ENCODE measurements at regions not wholly inside any gene's neighbourhood (a gene's known extent, or its start where the extent isn't known, plus 50 kb on each side); places are given as distances from the start of the nearest gene placed in this dataset.

GRCh38 chr11:96940227-96940626 lies 550.4 kb downstream of the JRKL start:
- no peaks in the 10 kb centered on the region for H4K20me1 ChIP-seq (ENCODE audit: insufficient read depth, low read length)
- H3K27me3 ChIP-seq (ENCODE audit: insufficient read depth, low read length) = no peaks in the 10 kb centered on the region
- no peak overlapping the region for H3K4me2 ChIP-seq (ENCODE audit: low read length)
- no peak overlapping the region for H3K27ac ChIP-seq (ENCODE audit: low read depth, low read length, poor library complexity, severe bottlenecking)
- no peaks in the 10 kb centered on the region for H3K9me2 ChIP-seq (ENCODE audit: low read depth, low read length)
- H3K4me3 ChIP-seq (ENCODE audit: low read depth, low read length, poor library complexity, severe bottlenecking) = no peak overlapping the region
- H2AFZ ChIP-seq (ENCODE audit: low read length) = no peak overlapping the region
- no peak overlapping the region for H3K9ac ChIP-seq (ENCODE audit: low read length)
- no peaks in the 10 kb centered on the region for H3K79me2 ChIP-seq (ENCODE audit: insufficient read depth, low read length)
- H3K4me1 ChIP-seq (ENCODE audit: insufficient read depth, low read length, severe bottlenecking) = no peaks in the 10 kb centered on the region
- no peaks in the 10 kb centered on the region for H3K36me3 ChIP-seq (ENCODE audit: insufficient read depth, low read length)
- TF ChIP-seq EZH2 (IDR thresholded peaks at IDR 0.05; ENCODE audit: borderline replicate concordance, low read length) (no peak), CTCF (IDR thresholded peaks at IDR 0.05; ENCODE audit: low read length) (no peak)
- H3F3A ChIP-seq (ENCODE audit: insufficient read depth, low read length) = no peaks in the 10 kb centered on the region
- H3K9me3 ChIP-seq (ENCODE audit: low read length) = no peaks in the 10 kb centered on the region

- H3K4me2 ChIP-seq (ENCODE audit: low read length) = no peak overlapping the region
- no peaks in the 10 kb centered on the region for H3K4me1 ChIP-seq (ENCODE audit: insufficient read depth, low read length, severe bottlenecking)
- H3K4me3 ChIP-seq (ENCODE audit: low read depth, low read length, poor library complexity, severe bottlenecking) = no peak overlapping the region
- no peak overlapping the region for H2AFZ ChIP-seq (ENCODE audit: low read length)
- H3K9me2 ChIP-seq (ENCODE audit: low read depth, low read length) = no peaks in the 10 kb centered on the region
- no peaks in the 10 kb centered on the region for H3K79me2 ChIP-seq (ENCODE audit: insufficient read depth, low read length)
- TF ChIP-seq EZH2 (IDR thresholded peaks at IDR 0.05; ENCODE audit: borderline replicate concordance, low read length) (no peak), CTCF (IDR thresholded peaks at IDR 0.05; ENCODE audit: low read length) (no peak)
- H3K36me3 ChIP-seq (ENCODE audit: insufficient read depth, low read length) = no peaks in the 10 kb centered on the region
- no peaks in the 10 kb centered on the region for H3F3A ChIP-seq (ENCODE audit: insufficient read depth, low read length)
- H3K27ac ChIP-seq (ENCODE audit: low read depth, low read length, poor library complexity, severe bottlenecking) = no peak overlapping the region
- H4K20me1 ChIP-seq (ENCODE audit: insufficient read depth, low read length) = no peaks in the 10 kb centered on the region
- H3K27me3 ChIP-seq (ENCODE audit: insufficient read depth, low read length) = no peaks in the 10 kb centered on the region
- no peak overlapping the region for H3K9ac ChIP-seq (ENCODE audit: low read length)
- no peaks in the 10 kb centered on the region for H3K9me3 ChIP-seq (ENCODE audit: low read length)
Measured at GRCh38 chr11:96942855-96943254, 553.0 kb downstream of the JRKL start.

GRCh38 chr11:96943970-96944369 lies 554.2 kb downstream of the JRKL start:
- no peak overlapping the region for H3K27ac ChIP-seq (ENCODE audit: low read depth, low read length, poor library complexity, severe bottlenecking)
- H4K20me1 ChIP-seq (ENCODE audit: insufficient read depth, low read length) = no peaks in the 10 kb centered on the region
- no peaks in the 10 kb centered on the region for H3K9me2 ChIP-seq (ENCODE audit: low read depth, low read length)
- H2AFZ ChIP-seq (ENCODE audit: low read length) = no peak overlapping the region
- no peaks in the 10 kb centered on the region for H3K79me2 ChIP-seq (ENCODE audit: insufficient read depth, low read length)
- no peak overlapping the region for H3K4me2 ChIP-seq (ENCODE audit: low read length)
- H3K4me3 ChIP-seq (ENCODE audit: low read depth, low read length, poor library complexity, severe bottlenecking) = no peak overlapping the region
- no peak for TF ChIP-seq EZH2 (IDR thresholded peaks at IDR 0.05; ENCODE audit: borderline replicate concordance, low read length)
- no peak for TF ChIP-seq CTCF (IDR thresholded peaks at IDR 0.05; ENCODE audit: low read length)
- no peaks in the 10 kb centered on the region for H3K27me3 ChIP-seq (ENCODE audit: insufficient read depth, low read length)
- no peaks in the 10 kb centered on the region for H3K36me3 ChIP-seq (ENCODE audit: insufficient read depth, low read length)
- no peak overlapping the region for H3K9ac ChIP-seq (ENCODE audit: low read length)
- no peaks in the 10 kb centered on the region for H3F3A ChIP-seq (ENCODE audit: insufficient read depth, low read length)
- H3K4me1 ChIP-seq (ENCODE audit: insufficient read depth, low read length, severe bottlenecking) = no peaks in the 10 kb centered on the region
- H3K9me3 ChIP-seq (ENCODE audit: low read length) = no peaks in the 10 kb centered on the region
